Cardiac muscle cell (in vitro differentiated cells and primary cell): ENCODE measurements at regions not wholly inside any gene's neighbourhood (a gene's known extent, or its start where the extent isn't known, plus 50 kb on each side); places are given as distances from the start of the nearest gene placed in this dataset.
A peak's percentile ranks its signal among the peaks of the same experiment; 100 is the strongest.
"Not testable (repeated sequence)": the region's sequence is repeated elsewhere in the genome, so short reads cannot be mapped to it uniquely, and the experiment has no call there.

Experiments used
- DNase-seq, 2 donors: peaks; one replicate each; pipeline versions ENCODE4 v3.0.0 to v3.0.0-alpha.2; 2010 to 2017; ENCODE audit warnings: low read depth in 1 of 2, low spot score in 1 of 2
- H3K27ac ChIP-seq: fragments of 200-600 bp; sonication (generic); 2 replicates; pipeline ENCODE4 v1.5.1; 2016
- H3K27me3 ChIP-seq: fragments of 200-600 bp; sonication (generic); 2 replicates; pipeline ENCODE4 v1.6.0; 2016; ENCODE audit warnings: control low read depth
- H3K36me3 ChIP-seq: fragments of 200-600 bp; sonication (generic); 2 replicates; pipeline ENCODE4 v1.5.1; 2016; ENCODE audit warnings: control low read depth
- H3K4me1 ChIP-seq: fragments of 200-600 bp; sonication (generic); 2 replicates; pipeline ENCODE4 v1.8.1; 2017; ENCODE audit warnings: low read depth, mild to moderate bottlenecking, mixed run types
- H3K4me3 ChIP-seq: fragments of 200-600 bp; sonication (generic); 2 replicates; pipeline ENCODE4 v1.5.1; 2016; ENCODE audit warnings: mild to moderate bottlenecking
- H3K9me3 ChIP-seq: fragments of 200-600 bp; sonication (generic); 2 replicates; pipeline ENCODE4 v1.5.1; 2017; ENCODE audit warnings: low read depth, mild to moderate bottlenecking, control low read depth
- CTCF ChIP-seq: IDR thresholded peaks from 2 replicates; pipeline ENCODE4 v1.5.1; 2012; ENCODE audit warnings: low read depth, mild to moderate bottlenecking, low read length

- no peak for TF ChIP-seq CTCF
- peak; percentile 25 to 67 for DNase-seq
- H3K4me3 ChIP-seq: no peak overlapping the region
- H3K27me3 ChIP-seq: no peaks in the 10 kb centered on the region
- H3K9me3 ChIP-seq: no peaks in the 10 kb centered on the region
- no peaks in the 10 kb centered on the region for H3K36me3 ChIP-seq
- H3K27ac ChIP-seq: no peak overlapping the region
- peaks cover 7% of the 10 kb centered on the region for H3K4me1 ChIP-seq
Measured at GRCh38 chr7:23893942-23894891, 184.2 kb downstream of the STK31 start.

GRCh38 chr7:23894892-23895569, 185.0 kb downstream of the STK31 start:
- H3K27ac ChIP-seq: no peak overlapping the region
- no peak overlapping the region for H3K4me3 ChIP-seq
- TF ChIP-seq CTCF: no peak
- DNase-seq: peak in 1 of 2 donors; percentile 2
- H3K27me3 ChIP-seq: no peaks in the 10 kb centered on the region
- no peaks in the 10 kb centered on the region for H3K9me3 ChIP-seq
- peaks cover 7% of the 10 kb centered on the region for H3K4me1 ChIP-seq
- no peaks in the 10 kb centered on the region for H3K36me3 ChIP-seq

DNA sequence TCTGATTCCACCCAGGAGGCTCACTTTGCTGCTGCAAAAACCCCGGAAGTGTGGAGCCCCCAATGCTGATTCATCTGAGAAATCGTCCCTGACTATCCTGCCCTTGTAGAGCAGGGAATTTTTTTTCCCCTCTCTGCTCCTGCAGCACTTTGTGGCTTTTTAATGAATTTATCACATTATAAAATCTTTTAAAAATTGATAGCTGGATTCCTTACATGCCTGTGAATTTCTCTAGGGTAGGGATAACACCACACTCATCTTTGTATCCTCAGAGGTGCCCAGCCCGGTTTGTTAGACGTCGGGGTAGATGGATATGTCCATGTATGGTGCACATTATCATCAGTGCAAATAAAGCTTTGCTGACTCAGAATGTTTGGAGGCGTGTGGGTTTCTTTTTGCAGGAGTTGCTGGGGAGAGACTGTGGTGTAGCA, 185.7 kb downstream of the STK31 start:
- Histone ChIP-seq H3K4me3 (no peak overlapping the region), H3K36me3 (no peaks in the 10 kb centered on the region), H3K4me1 (peaks cover 7% of the 10 kb centered on the region), H3K27me3 (no peaks in the 10 kb centered on the region), H3K27ac (no peak overlapping the region), H3K9me3 (no peaks in the 10 kb centered on the region)
- peak in 1 of 2 donors; percentile 38 for DNase-seq
- TF ChIP-seq CTCF: no peak

- H3K36me3 ChIP-seq: no peaks in the 10 kb centered on the region
- TF ChIP-seq CTCF: no peak
Measured at GRCh38 chr7:23898619-23899018, 188.6 kb downstream of the STK31 start.

GRCh38 chr7:23904901-23905300, 194.9 kb downstream of the STK31 start:
- DNase-seq, H3K36me3 ChIP-seq, H3K27me3 ChIP-seq, H3K27ac ChIP-seq, H3K4me3 ChIP-seq, H3K4me1 ChIP-seq, H3K9me3 ChIP-seq: not testable (repeated sequence)

More at GRCh38 chr7:23898619-23899018, 188.6 kb downstream of the STK31 start:
- no peaks in the 10 kb centered on the region for H3K9me3 ChIP-seq
- H3K27ac ChIP-seq: no peak overlapping the region
- peaks cover 7% of the 10 kb centered on the region for H3K4me1 ChIP-seq
- DNase-seq: no peak
- H3K27me3 ChIP-seq: no peaks in the 10 kb centered on the region
- no peak overlapping the region for H3K4me3 ChIP-seq

DNA sequence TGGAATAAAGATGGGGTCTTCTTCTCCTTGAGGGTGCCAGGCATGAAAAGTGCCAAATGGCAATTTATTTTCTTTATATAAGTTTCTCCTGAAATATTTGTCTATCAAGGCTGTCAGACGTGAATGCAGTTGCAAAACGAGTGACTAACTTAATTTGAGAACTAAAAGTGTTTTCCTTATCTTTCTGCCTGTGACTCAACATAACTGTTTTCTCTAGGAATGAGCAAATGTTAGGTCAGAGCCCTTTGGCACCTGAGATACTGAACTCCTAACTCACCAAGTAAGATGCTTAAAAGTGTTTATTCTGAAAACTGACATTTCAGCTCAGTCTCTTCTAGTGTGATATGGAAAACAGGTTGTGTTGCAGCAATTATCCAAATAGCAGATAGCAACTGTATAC, 197.0 kb downstream of the STK31 start:
- Histone ChIP-seq H3K27me3 (no peaks in the 10 kb centered on the region), H3K36me3 (no peaks in the 10 kb centered on the region), H3K4me1 (no peaks in the 10 kb centered on the region), H3K4me3 (no peak overlapping the region), H3K9me3 (no peaks in the 10 kb centered on the region), H3K27ac (no peak overlapping the region)
- peak in 1 of 2 donors; percentile 11 for DNase-seq
- TF ChIP-seq CTCF: no peak
